H1 (cell line): ENCODE measurements at regions not wholly inside any gene's neighbourhood (a gene's known extent, or its start where the extent isn't known, plus 50 kb on each side); places are given as distances from the start of the nearest gene placed in this dataset.
"Not testable (repeated sequence)": the region's sequence is repeated elsewhere in the genome, so short reads cannot be mapped to it uniquely, and the experiment has no call there.

Source experiments
- ASH2L ChIP-seq: fragments of 200-600, 300-600 bp; sonication (generic); IDR thresholded peaks from one replicate; pipeline ENCODE4 v1.7.1; 2017; ENCODE audit warnings: low read length
- CEBPB ChIP-seq: IDR thresholded peaks from 2 replicates; pipeline ENCODE4 v1.6.1; 2012; ENCODE audit warnings: low read depth, low read length
- CREB1 ChIP-seq: IDR thresholded peaks from 2 replicates; pipeline ENCODE4 v1.6.1; 2012; ENCODE audit warnings: inconsistent platforms
- EZH2 ChIP-seq: fragments of 200-600 bp; sonication (generic); IDR thresholded peaks from 2 replicates; pipeline ENCODE4 v1.7.1; 2012; ENCODE audit warnings: low read depth, mild to moderate bottlenecking, moderate library complexity, low read length, inconsistent platforms; ENCODE audit not compliant: severe bottlenecking
- GABPA ChIP-seq: IDR thresholded peaks from 2 replicates; pipeline ENCODE4 v1.6.1; 2011; ENCODE audit warnings: mild to moderate bottlenecking, low read length, moderate library complexity, borderline replicate concordance; ENCODE audit not compliant: insufficient read depth
- JUN ChIP-seq: IDR thresholded peaks from 2 replicates; pipeline ENCODE4 v1.6.1; 2011; ENCODE audit warnings: low read depth, mild to moderate bottlenecking, improper control_type of control experiment, low read length
- POLR2A ChIP-seq, 2 experiments: IDR thresholded peaks; 1 replicate in 1 of 2; 2 replicates in 1 of 2; pipeline ENCODE4 v1.6.1; 2011; ENCODE audit warnings: low read depth in 2 of 2, low read length in 2 of 2, mild to moderate bottlenecking in 2 of 2; ENCODE audit errors: control extremely low read depth in 1 of 2
- POLR2AphosphoS5 ChIP-seq: IDR thresholded peaks from 2 replicates; pipeline ENCODE4 v1.6.1; 2011; ENCODE audit warnings: low read depth, low read length
- SIRT6 ChIP-seq: IDR thresholded peaks from one replicate; pipeline ENCODE4 v1.7.1; 2012; ENCODE audit warnings: low read length, inconsistent platforms
- ZNF274 ChIP-seq: IDR thresholded peaks from 2 replicates; pipeline ENCODE4 v1.7.0; 2012; ENCODE audit warnings: low read length, borderline replicate concordance; ENCODE audit errors: extremely low read depth
- TF ChIP-seq, protein P1 (sequence below), 3 experiments: IDR thresholded peaks; 1 replicate in 2 of 3; 2 replicates in 1 of 3; pipeline versions ENCODE4 v1.5.1 to v1.6.1; 2011; ENCODE audit warnings: low read length in 3 of 3, mild to moderate bottlenecking in 3 of 3, inconsistent platforms in 2 of 3, low read depth in 1 of 3, moderate library complexity in 1 of 3; ENCODE audit not compliant: insufficient read depth in 1 of 3; ENCODE audit errors: control extremely low read depth in 1 of 3
- TF ChIP-seq, protein P2 (sequence below): fragments of 300-600 bp; sonication (generic); IDR thresholded peaks from 2 replicates; pipeline ENCODE4 v1.7.1; 2012; ENCODE audit warnings: low read length, moderate library complexity, mild to moderate bottlenecking, inconsistent platforms; ENCODE audit not compliant: insufficient replicate concordance

DNA sequence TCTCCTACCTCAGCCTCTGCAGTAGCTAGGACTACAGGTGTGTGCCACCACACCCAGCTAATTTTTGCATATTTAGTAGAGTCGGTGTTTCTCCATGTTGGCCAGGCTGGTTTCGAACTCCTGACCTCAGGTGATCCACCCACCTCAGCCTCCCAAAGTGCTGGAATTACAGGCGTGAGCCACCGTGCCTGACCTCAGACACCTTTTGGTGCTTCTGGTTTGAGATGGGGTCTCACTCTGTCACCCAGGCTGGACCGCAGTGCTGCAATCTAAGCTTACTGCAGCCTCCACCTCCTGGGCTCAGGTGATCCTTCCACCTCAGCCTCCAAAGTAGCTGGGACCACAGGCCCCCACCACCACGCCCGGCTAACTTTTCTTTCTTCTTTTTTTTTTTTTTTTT, 144.6 kb downstream of the OR4M2 start:
- not testable (repeated sequence) for TF ChIP-seq GABPA; POLR2A (IDR thresholded peaks at IDR 0.05; ENCODE audit: control extremely low read depth in 1 of 2, low read depth in 2 of 2, low read length in 2 of 2); SIRT6; CREB1; ZNF274; ASH2L; CEBPB; POLR2AphosphoS5; EZH2; JUN
- TF ChIP-seq, protein P1, sequence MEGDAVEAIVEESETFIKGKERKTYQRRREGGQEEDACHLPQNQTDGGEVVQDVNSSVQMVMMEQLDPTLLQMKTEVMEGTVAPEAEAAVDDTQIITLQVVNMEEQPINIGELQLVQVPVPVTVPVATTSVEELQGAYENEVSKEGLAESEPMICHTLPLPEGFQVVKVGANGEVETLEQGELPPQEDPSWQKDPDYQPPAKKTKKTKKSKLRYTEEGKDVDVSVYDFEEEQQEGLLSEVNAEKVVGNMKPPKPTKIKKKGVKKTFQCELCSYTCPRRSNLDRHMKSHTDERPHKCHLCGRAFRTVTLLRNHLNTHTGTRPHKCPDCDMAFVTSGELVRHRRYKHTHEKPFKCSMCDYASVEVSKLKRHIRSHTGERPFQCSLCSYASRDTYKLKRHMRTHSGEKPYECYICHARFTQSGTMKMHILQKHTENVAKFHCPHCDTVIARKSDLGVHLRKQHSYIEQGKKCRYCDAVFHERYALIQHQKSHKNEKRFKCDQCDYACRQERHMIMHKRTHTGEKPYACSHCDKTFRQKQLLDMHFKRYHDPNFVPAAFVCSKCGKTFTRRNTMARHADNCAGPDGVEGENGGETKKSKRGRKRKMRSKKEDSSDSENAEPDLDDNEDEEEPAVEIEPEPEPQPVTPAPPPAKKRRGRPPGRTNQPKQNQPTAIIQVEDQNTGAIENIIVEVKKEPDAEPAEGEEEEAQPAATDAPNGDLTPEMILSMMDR (IDR thresholded peaks at IDR 0.05; ENCODE audit: control extremely low read depth in 1 of 3, insufficient read depth in 1 of 3, low read depth in 1 of 3, low read length in 3 of 3), result not testable (repeated sequence)
- TF ChIP-seq, protein P2, sequence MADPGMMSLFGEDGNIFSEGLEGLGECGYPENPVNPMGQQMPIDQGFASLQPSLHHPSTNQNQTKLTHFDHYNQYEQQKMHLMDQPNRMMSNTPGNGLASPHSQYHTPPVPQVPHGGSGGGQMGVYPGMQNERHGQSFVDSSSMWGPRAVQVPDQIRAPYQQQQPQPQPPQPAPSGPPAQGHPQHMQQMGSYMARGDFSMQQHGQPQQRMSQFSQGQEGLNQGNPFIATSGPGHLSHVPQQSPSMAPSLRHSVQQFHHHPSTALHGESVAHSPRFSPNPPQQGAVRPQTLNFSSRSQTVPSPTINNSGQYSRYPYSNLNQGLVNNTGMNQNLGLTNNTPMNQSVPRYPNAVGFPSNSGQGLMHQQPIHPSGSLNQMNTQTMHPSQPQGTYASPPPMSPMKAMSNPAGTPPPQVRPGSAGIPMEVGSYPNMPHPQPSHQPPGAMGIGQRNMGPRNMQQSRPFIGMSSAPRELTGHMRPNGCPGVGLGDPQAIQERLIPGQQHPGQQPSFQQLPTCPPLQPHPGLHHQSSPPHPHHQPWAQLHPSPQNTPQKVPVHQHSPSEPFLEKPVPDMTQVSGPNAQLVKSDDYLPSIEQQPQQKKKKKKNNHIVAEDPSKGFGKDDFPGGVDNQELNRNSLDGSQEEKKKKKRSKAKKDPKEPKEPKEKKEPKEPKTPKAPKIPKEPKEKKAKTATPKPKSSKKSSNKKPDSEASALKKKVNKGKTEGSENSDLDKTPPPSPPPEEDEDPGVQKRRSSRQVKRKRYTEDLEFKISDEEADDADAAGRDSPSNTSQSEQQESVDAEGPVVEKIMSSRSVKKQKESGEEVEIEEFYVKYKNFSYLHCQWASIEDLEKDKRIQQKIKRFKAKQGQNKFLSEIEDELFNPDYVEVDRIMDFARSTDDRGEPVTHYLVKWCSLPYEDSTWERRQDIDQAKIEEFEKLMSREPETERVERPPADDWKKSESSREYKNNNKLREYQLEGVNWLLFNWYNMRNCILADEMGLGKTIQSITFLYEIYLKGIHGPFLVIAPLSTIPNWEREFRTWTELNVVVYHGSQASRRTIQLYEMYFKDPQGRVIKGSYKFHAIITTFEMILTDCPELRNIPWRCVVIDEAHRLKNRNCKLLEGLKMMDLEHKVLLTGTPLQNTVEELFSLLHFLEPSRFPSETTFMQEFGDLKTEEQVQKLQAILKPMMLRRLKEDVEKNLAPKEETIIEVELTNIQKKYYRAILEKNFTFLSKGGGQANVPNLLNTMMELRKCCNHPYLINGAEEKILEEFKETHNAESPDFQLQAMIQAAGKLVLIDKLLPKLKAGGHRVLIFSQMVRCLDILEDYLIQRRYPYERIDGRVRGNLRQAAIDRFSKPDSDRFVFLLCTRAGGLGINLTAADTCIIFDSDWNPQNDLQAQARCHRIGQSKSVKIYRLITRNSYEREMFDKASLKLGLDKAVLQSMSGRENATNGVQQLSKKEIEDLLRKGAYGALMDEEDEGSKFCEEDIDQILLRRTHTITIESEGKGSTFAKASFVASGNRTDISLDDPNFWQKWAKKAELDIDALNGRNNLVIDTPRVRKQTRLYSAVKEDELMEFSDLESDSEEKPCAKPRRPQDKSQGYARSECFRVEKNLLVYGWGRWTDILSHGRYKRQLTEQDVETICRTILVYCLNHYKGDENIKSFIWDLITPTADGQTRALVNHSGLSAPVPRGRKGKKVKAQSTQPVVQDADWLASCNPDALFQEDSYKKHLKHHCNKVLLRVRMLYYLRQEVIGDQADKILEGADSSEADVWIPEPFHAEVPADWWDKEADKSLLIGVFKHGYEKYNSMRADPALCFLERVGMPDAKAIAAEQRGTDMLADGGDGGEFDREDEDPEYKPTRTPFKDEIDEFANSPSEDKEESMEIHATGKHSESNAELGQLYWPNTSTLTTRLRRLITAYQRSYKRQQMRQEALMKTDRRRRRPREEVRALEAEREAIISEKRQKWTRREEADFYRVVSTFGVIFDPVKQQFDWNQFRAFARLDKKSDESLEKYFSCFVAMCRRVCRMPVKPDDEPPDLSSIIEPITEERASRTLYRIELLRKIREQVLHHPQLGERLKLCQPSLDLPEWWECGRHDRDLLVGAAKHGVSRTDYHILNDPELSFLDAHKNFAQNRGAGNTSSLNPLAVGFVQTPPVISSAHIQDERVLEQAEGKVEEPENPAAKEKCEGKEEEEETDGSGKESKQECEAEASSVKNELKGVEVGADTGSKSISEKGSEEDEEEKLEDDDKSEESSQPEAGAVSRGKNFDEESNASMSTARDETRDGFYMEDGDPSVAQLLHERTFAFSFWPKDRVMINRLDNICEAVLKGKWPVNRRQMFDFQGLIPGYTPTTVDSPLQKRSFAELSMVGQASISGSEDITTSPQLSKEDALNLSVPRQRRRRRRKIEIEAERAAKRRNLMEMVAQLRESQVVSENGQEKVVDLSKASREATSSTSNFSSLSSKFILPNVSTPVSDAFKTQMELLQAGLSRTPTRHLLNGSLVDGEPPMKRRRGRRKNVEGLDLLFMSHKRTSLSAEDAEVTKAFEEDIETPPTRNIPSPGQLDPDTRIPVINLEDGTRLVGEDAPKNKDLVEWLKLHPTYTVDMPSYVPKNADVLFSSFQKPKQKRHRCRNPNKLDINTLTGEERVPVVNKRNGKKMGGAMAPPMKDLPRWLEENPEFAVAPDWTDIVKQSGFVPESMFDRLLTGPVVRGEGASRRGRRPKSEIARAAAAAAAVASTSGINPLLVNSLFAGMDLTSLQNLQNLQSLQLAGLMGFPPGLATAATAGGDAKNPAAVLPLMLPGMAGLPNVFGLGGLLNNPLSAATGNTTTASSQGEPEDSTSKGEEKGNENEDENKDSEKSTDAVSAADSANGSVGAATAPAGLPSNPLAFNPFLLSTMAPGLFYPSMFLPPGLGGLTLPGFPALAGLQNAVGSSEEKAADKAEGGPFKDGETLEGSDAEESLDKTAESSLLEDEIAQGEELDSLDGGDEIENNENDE, result not testable (repeated sequence)
